Uterus (tissue), 2 donors: ENCODE measurements at regions not wholly inside any gene's neighbourhood (a gene's known extent, or its start where the extent isn't known, plus 50 kb on each side); places are given as distances from the start of the nearest gene placed in this dataset.

ENCODE experiments used
- POLR2A ChIP-seq, 2 donors: fragments of 450-650 bp; IDR thresholded peaks; one replicate each; pipeline ENCODE4 v1.6.1; 2016; ENCODE audit warnings: antibody characterized with exemption in 2 of 2, mild to moderate bottlenecking in 1 of 2, moderate library complexity in 1 of 2
- TF ChIP-seq, protein P1 (sequence below), 4 experiments: fragments of 200-600 bp in 2 of 4; fragments of 450-650 bp in 2 of 4; sonication (generic) in 2 of 4; IDR thresholded peaks; one replicate each; pipeline ENCODE4 v1.5.1; 2016 to 2019; ENCODE audit warnings: antibody characterized with exemption in 4 of 4, mild to moderate bottlenecking in 2 of 4, moderate library complexity in 1 of 4

DNA sequence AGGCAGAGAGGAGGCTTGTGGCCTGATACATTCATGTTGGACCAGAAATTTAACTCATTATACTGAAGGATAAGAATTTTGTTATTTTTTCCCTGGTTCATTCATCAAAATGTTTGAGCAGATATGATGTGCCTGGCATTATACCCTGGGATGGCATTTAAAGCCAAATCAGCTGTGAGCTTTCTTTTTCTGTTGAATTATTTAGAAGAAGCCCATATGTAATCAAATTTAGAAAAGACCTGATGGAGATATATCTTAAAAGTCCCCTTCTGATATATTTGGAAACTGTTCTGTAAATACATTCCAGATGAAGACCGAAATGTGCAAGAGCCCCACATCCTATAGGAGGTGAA is 743.1 kb upstream of the HS6ST1 start:
- TF ChIP-seq, protein P1, sequence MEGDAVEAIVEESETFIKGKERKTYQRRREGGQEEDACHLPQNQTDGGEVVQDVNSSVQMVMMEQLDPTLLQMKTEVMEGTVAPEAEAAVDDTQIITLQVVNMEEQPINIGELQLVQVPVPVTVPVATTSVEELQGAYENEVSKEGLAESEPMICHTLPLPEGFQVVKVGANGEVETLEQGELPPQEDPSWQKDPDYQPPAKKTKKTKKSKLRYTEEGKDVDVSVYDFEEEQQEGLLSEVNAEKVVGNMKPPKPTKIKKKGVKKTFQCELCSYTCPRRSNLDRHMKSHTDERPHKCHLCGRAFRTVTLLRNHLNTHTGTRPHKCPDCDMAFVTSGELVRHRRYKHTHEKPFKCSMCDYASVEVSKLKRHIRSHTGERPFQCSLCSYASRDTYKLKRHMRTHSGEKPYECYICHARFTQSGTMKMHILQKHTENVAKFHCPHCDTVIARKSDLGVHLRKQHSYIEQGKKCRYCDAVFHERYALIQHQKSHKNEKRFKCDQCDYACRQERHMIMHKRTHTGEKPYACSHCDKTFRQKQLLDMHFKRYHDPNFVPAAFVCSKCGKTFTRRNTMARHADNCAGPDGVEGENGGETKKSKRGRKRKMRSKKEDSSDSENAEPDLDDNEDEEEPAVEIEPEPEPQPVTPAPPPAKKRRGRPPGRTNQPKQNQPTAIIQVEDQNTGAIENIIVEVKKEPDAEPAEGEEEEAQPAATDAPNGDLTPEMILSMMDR (IDR thresholded peaks at IDR 0.05) = no peak
- TF ChIP-seq POLR2A (IDR thresholded peaks at IDR 0.05) = no peak
